GM19452 (cell line): ENCODE measurements at regions not wholly inside any gene's neighbourhood (a gene's known extent, or its start where the extent isn't known, plus 50 kb on each side); places are given as distances from the start of the nearest gene placed in this dataset.

ENCODE experiments used
- ATAC-seq: cut with Tn5 transposase; IDR thresholded peaks from one replicate; pipeline ENCODE4 v1.9.1; 2021; ENCODE audit not compliant: unreplicated experiment

- no peak for ATAC-seq
These were observed 266.8 kb downstream of the NEDD1 start for GRCh38 chr12:97173688-97174410.

DNA sequence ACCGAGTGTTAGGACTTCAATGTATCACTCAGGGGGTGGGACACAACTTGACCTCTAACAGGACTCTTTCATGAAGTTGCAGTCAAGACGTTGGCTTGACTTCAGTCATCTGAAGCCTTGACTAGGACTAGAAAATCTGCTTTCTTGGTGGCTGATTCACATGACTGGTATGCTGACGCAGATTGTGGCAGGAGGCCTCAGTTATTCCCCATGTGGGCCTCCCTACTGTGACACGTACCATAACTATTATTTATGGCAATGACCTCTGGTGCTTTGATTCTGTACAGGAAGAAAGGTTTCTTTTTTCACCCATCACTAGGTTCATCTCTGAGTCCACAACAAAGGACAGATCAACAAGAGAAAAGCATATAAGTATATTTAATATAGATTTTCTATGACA is 270.4 kb downstream of the NEDD1 start:
- ATAC-seq: no peak

DNA sequence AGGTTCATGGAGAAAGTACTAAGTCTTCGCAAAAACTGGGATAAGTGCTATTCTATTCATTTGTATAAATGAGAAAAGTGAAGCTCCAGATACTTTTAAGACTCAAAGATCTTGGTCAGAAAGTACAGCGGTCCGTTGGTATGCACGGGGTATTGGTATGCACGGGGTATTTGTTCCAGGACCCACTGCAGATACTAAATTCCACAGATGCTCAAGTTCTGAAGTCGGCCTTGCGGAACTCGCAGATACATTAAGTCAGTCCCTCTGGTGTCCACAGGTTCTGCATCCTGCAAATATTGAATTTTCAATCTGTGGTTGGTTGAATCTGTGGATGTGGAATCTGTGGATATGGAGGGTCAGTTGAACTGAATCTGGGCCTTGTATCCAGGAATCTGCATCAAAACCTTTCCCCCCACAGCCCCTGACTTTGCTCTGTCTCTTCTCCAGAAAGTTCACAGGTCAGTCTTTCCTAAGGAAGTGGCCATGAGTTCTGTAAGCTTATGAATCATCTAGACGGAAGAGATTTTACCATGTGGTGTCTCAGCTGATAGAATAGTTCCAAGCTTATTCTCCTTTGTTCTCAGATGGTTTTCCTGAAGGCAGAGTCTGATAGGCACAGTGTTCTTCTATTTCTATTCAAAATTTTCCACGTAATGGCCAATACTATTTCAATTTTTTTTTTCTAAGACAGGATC is 274.7 kb downstream of the NEDD1 start:
- no peak for ATAC-seq

GRCh38 chr12:97182769-97183168 is 275.7 kb downstream of the NEDD1 start:
- ATAC-seq: no peak

DNA sequence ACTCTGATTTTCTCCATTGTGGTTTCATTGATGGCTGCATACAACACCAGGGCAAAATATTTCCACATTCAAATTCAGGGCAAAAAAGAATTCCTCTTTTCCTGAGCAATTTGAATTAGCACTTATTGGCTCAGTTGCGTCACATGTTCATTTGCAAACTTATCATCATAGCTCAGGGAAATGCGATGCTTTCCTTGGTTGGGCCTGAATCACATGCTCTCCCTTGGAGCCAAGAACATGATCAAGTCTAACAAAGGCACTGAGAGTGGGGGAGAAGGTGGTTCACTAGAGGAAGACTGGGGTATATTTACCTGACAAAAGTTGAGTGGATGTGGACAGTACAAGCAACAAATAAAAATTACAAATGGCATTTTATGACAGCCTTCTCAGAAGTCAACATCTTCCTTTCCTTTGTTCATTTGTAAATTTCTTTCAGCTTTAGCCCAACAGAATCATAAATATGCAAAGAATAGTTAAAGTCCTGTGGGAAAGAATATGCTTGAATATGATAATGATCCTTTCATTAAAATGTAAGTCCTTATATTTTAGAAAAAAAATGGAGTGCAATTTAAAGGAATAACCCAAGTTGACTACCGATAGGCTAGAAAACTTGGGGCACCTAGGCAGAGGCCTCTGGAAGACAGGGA is 277.2 kb downstream of the NEDD1 start:
- ATAC-seq: no peak

GRCh38 chr12:97185567-97185966 is 277.0 kb upstream of the RMST start:
- no peak for ATAC-seq

GRCh38 chr12:97194546-97194945 is 268.1 kb upstream of the RMST start:
- no peak for ATAC-seq

- no peak for ATAC-seq
These were observed 262.4 kb upstream of the RMST start for GRCh38 chr12:97200181-97200580.

GRCh38 chr12:97203408-97203807 is 259.2 kb upstream of the RMST start:
- no peak for ATAC-seq

GRCh38 chr12:97209997-97210396 is 252.6 kb upstream of the RMST start:
- no peak for ATAC-seq

DNA sequence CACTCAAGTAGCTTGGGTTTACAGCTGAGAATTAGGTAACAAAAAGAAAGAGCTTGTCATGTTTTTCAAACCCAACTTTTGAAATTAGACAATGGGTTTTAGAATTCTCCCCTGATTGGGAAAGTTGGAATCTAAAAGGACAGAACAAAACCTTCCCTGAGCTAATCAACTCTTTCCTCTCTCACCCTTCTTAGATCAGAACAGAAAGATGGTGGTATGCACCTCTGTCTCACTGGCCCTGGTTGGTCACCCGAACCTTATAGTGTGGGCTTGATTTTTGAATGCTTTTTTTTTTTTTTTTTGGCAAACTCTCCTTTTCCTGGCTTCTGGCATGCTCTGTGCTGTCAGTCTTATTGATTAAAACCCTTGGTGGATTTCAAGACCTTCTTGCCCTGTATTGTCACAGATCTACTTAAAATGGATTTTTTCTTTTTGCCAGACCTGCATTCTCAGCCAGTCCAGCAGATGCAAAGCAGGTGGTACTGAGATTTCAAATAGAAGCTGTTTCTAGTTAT is 251.1 kb upstream of the RMST start:
- ATAC-seq: no peak

DNA sequence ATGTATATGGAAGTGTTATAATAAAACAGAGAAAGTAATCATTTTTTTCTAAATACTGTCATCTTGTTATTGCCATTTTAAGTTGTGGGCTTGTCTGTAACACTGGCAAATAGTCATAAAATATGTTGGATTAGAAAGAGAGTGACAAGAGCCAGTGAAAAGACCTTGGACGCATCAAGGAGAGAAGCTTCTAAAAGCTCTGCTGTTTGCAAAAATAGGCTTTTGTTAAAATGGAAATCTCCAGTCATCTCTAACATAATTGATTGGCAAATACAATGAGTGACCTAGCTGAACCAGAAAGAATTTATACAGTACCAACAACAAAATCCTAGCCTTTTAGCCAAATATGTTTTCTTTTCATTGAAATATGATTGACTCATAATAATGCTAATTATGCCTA is 245.8 kb upstream of the RMST start:
- no peak for ATAC-seq

- no peak for ATAC-seq
These were observed 240.2 kb upstream of the RMST start for GRCh38 chr12:97222391-97222790.

- no peak for ATAC-seq
These were observed 239.2 kb upstream of the RMST start for GRCh38 chr12:97223419-97223818.

DNA sequence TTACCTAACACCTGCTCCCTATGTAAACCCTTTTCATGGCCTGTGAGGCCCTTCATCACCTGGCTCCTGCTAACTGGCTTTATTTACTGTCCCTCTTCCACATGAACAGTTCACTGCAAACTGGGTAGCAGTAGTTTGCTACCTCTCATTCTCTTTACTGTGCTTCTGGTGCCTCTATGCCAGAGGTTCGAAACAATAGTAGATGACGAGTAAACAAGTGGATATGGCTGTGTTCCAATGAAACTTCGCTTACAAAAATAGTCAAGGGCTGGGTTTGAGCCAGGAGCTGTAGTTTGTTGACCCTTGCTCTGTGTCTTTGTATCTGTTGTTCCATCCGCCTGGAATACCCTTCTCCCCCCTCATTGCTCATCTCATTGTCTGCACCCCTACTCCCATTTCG is 233.6 kb upstream of the RMST start:
- ATAC-seq: no peak

DNA sequence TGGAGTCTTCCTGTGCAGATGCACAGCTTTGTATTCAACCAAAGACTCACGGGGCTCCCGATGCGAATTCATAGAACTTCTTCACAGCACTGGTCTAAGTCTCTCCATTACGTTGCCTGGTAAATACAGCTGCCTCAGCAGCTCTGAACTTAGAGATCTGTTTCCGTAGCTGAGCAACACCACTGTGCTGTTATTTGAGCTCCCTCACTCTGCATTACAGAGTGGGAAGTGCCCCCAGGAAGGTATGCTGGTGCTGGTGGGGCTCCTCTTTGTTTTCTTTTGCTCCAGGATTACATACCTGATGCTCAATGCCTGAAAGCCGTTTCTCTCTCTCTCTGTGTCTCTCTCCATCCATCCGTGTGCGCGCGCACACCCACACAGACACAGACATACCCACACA is 227.5 kb upstream of the RMST start:
- no peak for ATAC-seq

- no peak for ATAC-seq
These were observed 216.2 kb upstream of the RMST start for GRCh38 chr12:97246368-97246767.

DNA sequence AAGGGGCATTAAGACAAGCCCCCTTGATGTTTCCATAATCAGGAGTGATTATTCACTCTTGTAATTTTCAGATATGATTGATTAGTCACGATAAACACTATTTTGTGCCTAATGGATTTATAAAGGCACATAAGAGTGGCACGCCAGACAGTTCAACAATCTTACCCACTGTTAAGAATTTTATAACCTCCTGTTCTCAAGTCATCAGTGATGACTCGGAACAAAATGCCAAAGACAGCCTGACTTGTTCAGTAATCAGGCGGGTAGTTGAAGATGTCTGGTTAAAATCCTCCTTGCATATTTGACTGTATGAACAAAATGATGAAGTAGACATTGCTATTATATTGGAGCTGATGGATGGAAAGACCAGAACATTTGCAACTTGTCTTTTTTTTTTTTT is 212.1 kb upstream of the RMST start:
- no peak for ATAC-seq

GRCh38 chr12:97257726-97258125 is 204.9 kb upstream of the RMST start:
- no peak for ATAC-seq

DNA sequence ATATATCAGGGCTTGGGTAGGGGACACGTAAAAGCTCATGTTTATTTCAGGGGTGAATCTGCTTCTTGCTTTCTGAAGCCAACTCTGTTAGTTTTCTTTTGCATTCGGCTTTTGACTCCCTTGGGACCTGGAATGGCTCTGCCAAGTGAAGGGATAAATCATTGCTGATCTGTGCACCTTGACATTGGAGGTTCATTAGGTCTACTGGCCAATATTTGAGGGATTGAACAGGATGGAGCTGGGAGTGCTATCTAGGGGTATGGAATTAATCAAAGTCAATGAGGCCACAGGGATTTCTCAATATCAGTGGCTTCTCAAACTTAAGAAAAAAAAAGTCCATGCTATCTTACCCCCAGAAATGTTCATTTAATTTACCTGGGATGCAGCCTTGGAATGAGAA is 203.5 kb upstream of the RMST start:
- ATAC-seq: no peak

GRCh38 chr12:97260786-97261185 is 201.8 kb upstream of the RMST start:
- no peak for ATAC-seq

DNA sequence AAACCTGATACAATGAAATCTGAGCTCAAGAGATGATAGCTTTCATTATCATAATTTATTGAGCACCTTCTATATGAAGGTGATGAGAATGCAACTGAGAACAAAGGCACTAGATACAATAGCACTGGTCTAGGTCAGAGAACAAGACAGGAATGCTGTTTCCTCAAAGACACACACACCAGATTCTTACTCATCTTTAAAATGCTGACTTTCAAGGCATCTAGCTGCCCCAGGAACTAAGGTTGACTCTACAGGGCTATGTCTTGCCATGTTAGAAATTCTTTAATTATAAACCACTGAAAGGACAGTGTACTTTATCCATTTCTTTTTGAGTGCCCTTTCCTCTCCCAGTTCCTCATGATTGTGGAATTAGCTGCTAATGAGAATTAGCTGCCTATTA is 195.4 kb upstream of the RMST start:
- ATAC-seq: no peak
